HTR-8/SVneo (cell line): ENCODE measurements at regions not wholly inside any gene's neighbourhood (a gene's known extent, or its start where the extent isn't known, plus 50 kb on each side); places are given as distances from the start of the nearest gene placed in this dataset.

Source experiments
- DNase-seq: peaks from one replicate; pipeline ENCODE4 v3.0.0; 2011; ENCODE audit warnings: low spot score, mixed read lengths; ENCODE audit not compliant: insufficient read length
- FAIRE-seq: peaks from 2 replicates; lab custom pipeline; 2011; peaks lifted over from hg19 to GRCh38; lab: Jason Lieb, UNC

DNA sequence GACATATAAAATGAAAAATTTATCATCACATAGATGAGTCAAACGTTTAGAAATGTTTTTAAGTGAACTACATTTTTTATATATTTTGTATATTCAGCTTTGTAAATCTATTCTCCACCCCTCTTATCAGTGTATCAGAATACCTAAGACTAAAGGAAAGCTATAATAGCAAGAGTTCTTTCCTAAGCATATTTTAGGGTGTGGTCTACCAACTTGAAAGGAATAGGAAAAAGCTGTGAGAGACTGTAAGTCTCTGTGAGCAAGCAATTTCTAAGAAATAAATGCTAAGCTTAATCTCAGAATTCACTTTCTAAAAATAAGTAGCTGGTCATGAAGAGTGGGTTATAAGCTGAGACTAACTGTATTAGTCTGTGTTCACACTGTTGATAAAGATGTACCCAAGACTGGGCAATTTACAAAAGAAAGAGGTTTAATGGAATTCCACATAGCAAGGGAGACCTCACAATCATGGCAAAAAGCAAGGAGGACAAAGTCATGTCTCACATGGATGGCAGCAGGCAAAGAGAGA is 175.4 kb upstream of the PREP start:
- no peak for FAIRE-seq
- no peak for DNase-seq

DNA sequence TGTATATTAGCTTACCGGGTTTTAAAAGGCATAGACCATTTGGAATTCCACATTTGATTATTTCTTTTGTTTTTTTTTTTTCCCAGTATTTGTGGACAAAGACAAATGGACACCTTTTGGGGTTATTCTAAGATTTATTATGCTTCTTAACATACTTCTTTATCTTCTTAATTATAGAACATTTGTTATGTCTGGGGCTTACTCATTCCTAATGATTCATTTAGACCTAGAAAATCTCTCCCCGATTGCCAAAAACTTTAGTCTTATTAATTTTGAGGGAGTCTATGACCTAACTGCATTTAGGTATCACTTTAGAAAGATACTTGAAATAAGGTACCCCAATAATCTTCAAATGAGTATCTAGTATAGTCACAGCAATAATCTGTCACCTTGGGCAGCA is 170.7 kb upstream of the PREP start:
- DNase-seq = no peak
- no peak for FAIRE-seq

DNA sequence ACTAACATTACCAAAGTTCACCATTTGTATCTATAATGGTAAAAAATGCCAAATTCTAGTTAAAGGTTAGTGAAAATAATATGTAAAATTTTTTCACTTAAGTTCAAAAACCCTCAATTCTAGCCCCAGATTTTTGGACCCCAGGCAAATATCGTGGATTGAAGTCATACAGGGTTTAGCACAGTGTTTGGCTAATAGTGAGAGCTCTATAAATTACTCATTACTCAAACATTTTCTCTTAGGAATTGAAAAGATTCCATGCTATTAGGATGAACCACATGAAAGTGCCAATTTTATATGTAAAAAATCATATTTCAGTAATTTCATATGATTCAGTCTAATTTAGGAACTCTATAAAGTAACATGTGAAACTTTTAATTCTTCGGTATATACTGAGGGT is 170.3 kb upstream of the PREP start:
- FAIRE-seq (no peak), DNase-seq (no peak)

DNA sequence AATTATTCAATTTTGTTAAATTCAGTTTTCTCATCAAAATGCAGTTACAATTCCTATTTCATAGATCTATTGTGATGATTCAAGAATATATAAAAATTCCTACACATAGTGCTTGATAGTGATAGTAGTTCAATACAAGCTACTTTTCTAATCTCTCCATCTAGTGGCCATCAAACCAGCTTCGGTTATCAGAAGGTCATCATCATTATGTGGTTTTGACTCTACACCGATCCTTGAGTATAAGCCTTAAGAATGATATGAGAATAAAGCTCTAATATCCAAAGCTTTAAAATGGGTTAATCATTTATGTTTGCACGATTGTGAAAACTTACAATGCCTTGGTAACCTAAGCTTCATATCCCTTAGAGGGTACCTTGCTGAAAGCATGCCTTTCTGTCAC is 167.5 kb upstream of the PREP start:
- FAIRE-seq (no peak), DNase-seq (no peak)

DNA sequence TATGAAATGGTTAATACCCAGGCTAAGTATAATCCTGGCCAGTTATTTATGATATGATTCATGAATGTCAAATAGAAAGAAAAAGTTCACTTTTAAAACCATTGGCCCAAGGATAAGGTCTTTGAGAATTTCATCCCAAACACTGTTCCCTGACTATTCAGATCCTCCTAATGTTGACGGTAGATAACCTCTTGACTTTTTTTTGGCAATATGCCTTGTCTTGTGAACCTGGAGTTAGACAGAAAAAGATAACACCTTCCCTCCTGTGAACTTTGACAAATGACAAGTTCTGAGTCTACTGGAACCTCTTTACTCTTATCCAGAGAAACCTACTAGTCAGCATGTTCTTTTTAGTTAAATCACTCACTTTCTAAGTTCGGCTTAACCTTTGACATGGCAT is 166.8 kb upstream of the PREP start:
- no peak for DNase-seq
- FAIRE-seq = no peak

DNA sequence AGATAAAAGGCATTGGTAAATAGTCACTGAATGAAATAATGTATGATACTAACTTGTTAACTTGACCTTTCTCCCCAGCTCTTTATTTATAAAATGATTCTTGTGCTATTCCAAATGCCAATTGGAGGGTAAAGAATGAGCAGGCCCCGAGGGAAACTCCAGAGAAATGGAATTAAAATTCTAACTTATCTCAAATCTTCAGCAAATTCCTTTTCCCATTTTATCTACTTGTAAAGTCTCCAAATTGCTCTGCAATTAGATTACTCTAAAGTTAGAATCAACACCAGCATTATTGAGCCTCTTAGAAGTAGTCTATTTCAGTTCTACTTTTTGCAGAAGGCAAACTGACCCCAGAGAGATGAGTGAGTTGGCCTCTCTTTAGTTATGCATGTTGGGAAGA is 165.9 kb upstream of the PREP start:
- no peak for DNase-seq
- no peak for FAIRE-seq

DNA sequence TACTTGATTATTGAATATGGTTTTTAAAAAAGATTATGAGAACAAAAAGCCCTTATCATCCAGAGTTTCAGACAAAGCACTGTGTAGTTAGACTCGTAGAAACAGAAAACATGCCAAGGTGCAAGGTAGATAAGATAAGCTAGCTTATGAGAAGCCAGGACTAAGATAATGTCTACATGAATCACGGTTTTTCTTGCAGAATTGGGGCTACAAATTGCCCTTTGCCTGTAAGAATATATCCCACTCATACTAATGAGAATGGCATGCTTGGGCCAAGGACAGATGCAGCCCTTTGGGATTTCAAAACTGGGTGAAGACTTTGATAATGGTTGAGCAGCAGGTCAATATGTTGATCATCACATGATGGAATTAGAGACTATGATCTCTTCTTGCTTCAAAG is 165.3 kb upstream of the PREP start:
- no peak for DNase-seq
- no peak for FAIRE-seq

DNA sequence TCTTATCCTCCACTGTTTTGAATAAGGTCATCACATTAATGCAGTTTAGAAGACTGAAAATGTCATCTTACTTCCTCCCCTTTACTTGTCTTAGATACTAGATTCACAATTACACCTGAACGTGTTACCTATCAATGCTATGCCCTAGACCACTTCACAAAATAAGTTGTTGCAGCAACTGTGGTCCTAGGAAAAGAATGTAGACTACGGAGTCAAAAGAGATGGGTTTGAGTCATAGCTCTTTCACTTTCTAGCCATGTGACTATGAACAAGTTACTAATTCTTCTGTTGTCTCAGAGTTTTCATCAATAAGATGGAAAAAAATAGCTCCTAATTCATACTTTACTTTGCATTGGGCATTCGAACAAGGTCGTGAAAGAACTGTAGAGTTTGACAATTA is 164.3 kb upstream of the PREP start:
- FAIRE-seq (no peak), DNase-seq (no peak)

DNA sequence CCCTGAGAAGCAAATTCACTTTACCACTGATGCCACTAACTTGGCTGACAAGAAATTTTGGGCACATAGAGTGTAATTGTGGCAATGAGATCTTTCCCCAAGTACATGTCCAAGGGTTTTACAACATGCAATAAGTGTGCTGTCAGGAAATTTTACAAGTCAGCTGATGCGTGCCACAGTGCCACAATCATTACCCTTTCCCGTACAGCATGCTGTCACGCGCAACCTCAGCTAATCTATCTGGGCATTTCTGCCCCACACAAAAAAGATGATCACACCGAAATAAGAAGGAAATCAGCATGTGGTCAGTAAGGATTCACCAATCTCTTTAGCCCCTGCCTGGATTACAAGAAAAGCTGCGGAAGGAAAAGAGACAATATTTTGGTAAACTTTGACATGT is 163.6 kb upstream of the PREP start:
- FAIRE-seq = no peak

DNA sequence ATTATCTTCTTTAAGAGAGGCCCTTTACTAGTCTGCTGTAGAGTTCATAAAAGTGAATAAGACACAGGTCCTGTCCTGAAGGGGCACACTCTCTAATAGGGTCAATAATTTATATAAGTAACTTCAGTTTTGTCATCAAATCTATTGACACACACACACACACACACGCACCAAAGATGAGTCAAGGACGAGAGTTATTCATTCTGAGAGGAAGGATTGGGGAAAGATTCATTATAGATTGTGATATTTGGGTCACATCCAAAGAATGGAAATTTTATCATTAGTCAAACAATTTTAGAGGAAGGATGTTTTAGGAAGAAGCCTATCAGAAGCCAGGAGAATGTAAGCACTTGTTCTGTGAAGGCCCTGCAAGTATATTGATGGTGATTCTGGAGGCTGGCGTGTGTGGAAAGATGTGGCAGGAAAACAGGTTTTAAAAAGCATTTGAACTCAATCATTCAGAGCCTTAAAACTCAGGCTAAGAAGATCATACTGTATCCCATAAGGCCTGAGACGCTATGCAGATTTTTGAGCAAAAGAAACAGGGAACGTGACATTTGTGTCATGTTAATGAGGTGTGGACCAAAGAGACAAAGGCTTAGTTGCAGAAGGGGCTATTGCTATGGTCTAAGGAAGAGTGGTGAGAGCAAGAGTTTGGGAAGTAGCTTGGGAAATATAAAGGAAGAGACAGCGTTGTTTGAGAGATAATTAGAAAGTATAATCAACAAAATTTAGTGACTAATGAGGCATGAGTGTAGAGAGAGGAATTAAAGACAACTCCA is 161.4 kb upstream of the PREP start:
- no peak for FAIRE-seq

More for the DNA sequence above, 163.6 kb upstream of the PREP start:
- DNase-seq = no peak

DNA sequence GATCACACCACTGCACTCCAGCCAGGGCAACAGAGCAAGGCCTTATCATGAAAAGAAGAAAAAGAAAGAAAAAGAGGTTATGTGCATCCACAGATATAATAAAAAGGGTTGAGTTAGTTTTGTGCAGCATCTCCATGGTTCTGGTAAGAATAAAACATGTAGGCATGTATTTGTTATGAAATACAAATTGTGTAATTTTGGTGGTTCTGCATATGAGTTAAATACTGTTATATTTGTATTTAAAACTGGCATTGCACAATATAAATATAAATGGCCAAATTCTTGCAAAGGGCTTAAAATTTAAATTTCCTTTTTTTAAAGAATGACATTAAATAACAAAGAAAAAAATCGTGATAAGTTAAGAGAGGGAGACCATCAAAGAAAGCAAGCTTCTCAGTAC is 159.1 kb upstream of the PREP start:
- no peak for DNase-seq
- no peak for FAIRE-seq

More for the DNA sequence above, 161.4 kb upstream of the PREP start:
- DNase-seq = no peak

DNA sequence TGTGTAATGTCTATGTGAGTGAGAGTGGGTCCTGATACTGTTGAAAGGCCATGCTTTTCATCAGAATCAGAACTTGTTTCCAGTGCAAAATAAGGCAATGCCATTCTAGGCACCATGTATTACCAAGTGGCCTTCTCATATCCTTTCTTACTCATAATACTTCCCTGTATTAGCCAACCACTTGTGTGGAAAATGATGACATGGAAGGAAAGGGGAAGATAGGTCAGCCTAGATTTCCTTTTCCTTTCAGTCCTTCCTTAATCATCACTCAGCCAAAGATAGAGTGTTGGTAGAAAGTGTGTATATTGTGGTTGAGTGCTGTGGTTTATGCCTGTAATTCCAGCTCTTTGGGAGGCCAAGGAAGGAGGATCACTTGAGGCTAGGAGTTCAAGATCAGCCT is 158.6 kb upstream of the PREP start:
- FAIRE-seq = no peak
- no peak for DNase-seq

DNA sequence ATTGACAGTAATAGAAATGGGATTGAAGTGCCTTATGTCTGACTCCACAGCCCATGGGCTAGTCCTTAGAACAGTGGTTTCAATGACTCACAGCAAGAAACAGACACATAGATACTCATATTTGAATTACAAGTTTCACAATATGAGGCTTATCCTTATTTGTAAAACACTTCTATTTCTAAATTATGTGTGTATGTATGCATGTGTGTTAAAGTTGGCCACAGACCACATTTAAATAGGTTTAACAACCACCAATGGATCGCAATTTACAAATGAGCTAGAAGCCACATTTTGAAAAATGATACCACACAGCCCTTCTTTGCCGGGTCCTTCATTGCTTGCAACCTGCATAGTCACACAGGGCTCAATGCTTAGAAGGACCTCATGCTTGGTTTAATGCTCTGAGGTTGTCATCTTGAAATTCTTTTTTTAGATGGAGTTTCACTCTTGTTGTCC is 157.8 kb upstream of the PREP start:
- no peak for DNase-seq
- FAIRE-seq = no peak

DNA sequence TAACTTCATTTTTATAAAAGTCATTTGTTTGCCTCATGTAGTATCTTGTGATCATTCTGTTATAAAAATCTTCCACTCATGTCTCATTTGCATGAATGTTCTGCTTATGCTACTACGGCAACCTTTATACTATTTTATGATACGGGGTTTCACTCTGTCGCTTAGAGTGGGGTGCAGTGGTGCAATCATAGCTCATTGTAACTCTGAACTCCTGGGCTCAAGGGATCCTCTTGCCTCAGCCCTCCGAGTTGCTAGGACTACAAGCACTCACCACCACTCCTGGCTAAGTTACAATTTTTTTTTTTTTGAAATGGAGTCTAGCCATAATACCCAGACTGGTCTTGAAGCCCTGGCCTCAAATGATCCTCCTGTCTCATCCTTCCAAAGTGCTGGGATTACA is 154.4 kb upstream of the PREP start:
- FAIRE-seq (no peak), DNase-seq (no peak)

DNA sequence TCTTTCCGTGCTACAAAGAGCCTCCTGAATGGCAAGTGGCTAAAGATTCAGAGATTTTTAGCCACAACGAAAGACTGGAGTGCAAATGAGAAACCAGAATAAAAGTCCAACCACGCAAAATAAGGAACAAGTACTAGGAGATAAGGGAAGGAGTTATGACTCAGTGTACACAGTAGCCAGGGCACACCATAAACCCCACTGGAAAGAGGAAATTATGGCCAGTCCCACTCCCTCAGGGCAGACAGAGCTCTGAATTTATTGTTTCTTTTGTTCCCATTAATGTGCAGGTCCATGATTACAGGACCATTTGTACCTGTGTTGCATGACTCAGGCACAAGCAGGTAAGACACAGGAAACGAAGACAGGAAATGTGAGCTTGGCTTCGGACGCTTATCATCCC is 150.3 kb upstream of the PREP start:
- FAIRE-seq = no peak

DNA sequence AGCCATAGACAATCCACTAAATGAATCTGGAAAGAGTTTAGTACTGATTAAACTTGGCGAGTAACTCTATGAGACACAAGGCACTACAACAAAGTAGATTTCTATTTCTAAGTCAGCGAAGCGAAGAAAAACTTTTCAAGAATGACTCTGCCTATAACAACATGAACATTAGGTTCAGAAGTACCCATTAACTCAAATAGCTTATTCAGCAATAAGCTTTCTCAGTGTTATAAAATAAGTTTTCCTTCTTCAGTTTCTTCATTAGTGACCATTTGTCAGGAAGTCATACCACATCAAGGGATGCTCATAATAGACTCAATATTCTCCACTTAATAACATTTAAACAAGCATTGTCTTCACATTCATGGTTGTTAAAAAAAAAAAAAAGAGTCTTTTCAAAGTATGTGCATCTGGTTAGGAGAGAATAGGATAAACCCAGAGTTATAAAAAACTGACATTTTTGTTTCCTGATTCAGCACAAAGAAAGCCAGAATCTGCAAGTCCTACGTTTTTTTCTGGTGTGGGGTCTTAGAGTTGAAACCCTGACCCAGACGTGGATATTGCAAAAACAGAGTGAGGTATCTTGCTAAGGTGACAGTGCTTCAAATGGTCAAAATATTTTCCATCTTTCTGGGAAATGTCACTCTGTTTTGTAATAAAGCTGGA is 148.2 kb upstream of the PREP start:
- no peak for DNase-seq
- FAIRE-seq = no peak

More for the DNA sequence above, 150.3 kb upstream of the PREP start:
- DNase-seq = no peak

DNA sequence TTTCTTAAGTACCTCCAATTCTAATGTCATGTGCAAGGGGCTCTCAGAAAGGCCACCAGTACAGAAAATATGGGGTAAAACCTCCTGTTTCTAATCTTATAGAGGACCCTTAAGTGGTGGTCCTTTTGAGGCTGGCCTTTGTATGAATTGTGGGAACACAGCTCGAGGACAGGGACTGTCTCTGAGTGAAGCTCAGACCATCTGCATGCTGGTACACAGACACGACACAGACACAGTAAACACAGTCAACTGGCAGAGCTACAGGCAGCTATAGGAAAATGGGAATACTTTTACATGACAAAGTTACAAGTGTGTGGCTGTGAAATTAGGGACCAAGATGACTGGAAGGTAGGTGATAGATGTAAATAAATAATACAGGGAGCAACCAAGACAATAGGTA is 143.9 kb upstream of the PREP start:
- no peak for FAIRE-seq

DNA sequence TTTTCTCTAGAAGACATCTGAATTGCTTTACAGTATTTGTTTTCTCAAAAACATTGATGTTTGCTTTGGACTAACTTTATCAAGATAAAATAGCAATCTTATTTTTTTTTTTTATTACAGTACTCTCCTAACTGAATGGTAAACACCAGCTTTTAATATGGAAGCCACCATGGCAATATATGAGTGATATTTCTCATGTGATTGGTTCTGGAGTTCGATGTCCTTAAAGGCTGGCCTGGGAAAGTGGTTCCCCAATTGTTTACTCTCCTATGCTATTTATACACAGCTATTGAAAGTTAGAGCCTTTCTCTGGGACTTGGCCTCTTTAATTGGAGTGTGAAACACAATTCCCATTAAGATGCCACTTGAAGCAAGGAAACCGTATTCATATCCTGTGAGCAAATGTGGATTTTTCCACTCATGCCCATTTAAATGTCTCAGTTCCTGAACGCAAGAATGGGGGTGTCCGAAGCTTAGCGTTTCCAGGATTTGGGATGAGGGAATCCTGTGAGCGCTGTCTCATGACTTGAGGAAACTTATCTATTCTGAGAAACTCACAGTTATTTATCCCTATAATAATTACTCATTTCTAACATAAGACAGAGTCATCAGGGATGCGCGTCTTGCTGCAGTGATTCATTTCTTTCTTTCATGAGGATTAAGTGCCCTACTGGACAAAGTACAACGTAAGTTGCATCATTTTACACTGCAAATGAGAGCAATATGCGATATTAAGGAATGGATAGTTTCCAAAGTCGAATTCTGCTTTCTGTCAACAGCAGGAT is 143.3 kb upstream of the PREP start:
- DNase-seq (no peak), FAIRE-seq (no peak)

More for the DNA sequence above, 143.9 kb upstream of the PREP start:
- DNase-seq = no peak

DNA sequence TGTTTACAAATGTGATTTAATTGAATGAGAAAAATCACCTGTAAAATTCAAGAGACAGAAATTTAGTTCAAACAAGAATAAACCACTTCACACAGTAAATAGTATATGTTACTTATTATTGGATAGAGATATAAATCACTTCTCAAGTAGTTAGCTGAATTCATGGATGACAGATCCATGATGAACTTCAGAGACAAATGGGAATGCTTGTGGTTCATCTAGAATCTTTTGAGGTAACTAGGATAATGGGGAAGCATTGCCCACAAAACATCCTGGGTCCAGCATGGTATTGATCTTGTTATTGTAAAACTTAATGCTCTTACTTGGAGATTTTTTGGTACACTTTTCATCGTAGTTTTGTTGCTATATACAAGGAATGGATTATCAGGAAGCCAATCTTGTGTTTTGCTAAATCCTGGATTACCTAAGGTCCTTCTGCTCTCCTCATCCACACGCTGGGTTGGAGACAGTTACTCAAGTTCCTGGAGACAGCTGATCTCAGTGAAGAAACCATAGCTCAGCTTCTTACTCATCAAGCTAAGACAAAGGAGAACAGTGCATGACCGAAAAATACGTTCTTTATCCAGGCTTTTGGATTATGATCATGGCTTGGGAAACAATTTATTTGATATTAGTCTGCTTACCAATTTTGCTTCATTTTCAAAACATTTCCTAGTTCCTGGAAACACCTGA is 142.5 kb upstream of the PREP start:
- DNase-seq (no peak), FAIRE-seq (no peak)

DNA sequence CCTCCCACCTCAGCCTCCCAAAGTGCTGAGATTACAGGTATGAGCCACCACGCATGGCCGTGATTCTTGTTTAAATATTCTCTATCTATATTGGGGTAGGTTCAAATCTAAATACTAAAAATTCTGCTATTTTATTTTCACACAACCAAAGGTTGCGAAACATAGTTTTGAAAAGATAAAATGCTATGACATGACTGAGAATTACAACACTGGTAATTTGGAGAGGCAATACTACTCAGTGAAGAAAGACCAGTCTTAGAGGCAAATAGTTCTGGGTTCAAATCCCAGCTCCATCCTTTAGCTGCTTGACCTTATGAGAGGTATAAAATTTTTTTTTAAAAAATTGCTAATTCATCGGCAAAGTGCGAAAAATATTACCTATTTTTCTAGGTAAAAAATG is 137.0 kb upstream of the PREP start:
- DNase-seq (no peak), FAIRE-seq (no peak)
